Activated CD4-positive, CD25-positive, alpha-beta regulatory T cell (primary cell): ENCODE measurements at regions not wholly inside any gene's neighbourhood (a gene's known extent, or its start where the extent isn't known, plus 50 kb on each side); places are given as distances from the start of the nearest gene placed in this dataset.

Experiments
- DNase-seq, 4 experiments: peaks; one replicate each; lab custom pipeline; 2025; lab: John Stamatoyannopoulos, UW

GRCh38 chr4:24105327-24106038 lies 215.6 kb upstream of the PPARGC1A start:
- no peak for DNase-seq

- DNase-seq: no peak
Observed at GRCh38 chr4:24104158-24104565, 214.3 kb upstream of the PPARGC1A start.

GRCh38 chr4:24103434-24104157 lies 213.7 kb upstream of the PPARGC1A start:
- no peak for DNase-seq

GRCh38 chr4:24102621-24103020 lies 212.8 kb upstream of the PPARGC1A start:
- no peak for DNase-seq

GRCh38 chr4:24096603-24097002 lies 206.8 kb upstream of the PPARGC1A start:
- DNase-seq: no peak

GRCh38 chr4:24094726-24095125 lies 204.9 kb upstream of the PPARGC1A start:
- no peak for DNase-seq

GRCh38 chr4:24093446-24093845 lies 203.6 kb upstream of the PPARGC1A start:
- no peak for DNase-seq

- DNase-seq: no peak
Observed at GRCh38 chr4:24091639-24092233, 201.9 kb upstream of the PPARGC1A start.

- DNase-seq: no peak
Observed at GRCh38 chr4:24089851-24090534, 200.1 kb upstream of the PPARGC1A start.

GRCh38 chr4:24080871-24081270 lies 191.0 kb upstream of the PPARGC1A start:
- DNase-seq: no peak

GRCh38 chr4:24078347-24078962 lies 188.6 kb upstream of the PPARGC1A start:
- no peak for DNase-seq

- no peak for DNase-seq
Observed at GRCh38 chr4:24076811-24077210, 187.0 kb upstream of the PPARGC1A start.

GRCh38 chr4:24073948-24074347 lies 184.1 kb upstream of the PPARGC1A start:
- no peak for DNase-seq

GRCh38 chr4:24071612-24072372 lies 181.9 kb upstream of the PPARGC1A start:
- no peak for DNase-seq

GRCh38 chr4:24070117-24070516 lies 180.3 kb upstream of the PPARGC1A start:
- no peak for DNase-seq

GRCh38 chr4:24067367-24068193 lies 177.7 kb upstream of the PPARGC1A start:
- DNase-seq: no peak

- no peak for DNase-seq
Observed at GRCh38 chr4:24065974-24066373, 176.1 kb upstream of the PPARGC1A start.

- DNase-seq: no peak
Observed at GRCh38 chr4:24063731-24064130, 173.9 kb upstream of the PPARGC1A start.

- no peak for DNase-seq
Observed at GRCh38 chr4:24060932-24061331, 171.1 kb upstream of the PPARGC1A start.

GRCh38 chr4:24059839-24060238 lies 170.0 kb upstream of the PPARGC1A start:
- DNase-seq: no peak
